H1 (cell line): ENCODE measurements at regions not wholly inside any gene's neighbourhood (a gene's known extent, or its start where the extent isn't known, plus 50 kb on each side); places are given as distances from the start of the nearest gene placed in this dataset.

ENCODE experiments used
- CTCF ChIA-PET: fragments of 300-600 bp; sonication (Branson Sonifier 250); formaldehyde crosslinking; loops from one replicate; lab custom pipeline; 2021; ENCODE audit not compliant: partially characterized antibody; lab: Charles Lee
- POLR2A ChIA-PET: fragments of 300-600 bp; sonication (Branson Sonifier 250); formaldehyde crosslinking; loops from one replicate; lab custom pipeline; 2021; ENCODE audit warnings: inconsistent platforms; ENCODE audit not compliant: partially characterized antibody; lab: Charles Lee
- DNase-seq, 2 experiments: peaks; one replicate each; pipeline versions ENCODE4 v3.0.0 to v3.0.0-alpha.2; 2010 to 2022; ENCODE audit warnings: low spot score in 2 of 2, low read depth in 1 of 2, mixed read lengths in 1 of 2
- FAIRE-seq: peaks from 2 replicates; lab custom pipeline; 2011; peaks lifted over from hg19 to GRCh38; lab: Jason Lieb, UNC
- H2AFZ ChIP-seq: 2 replicates; pipeline ENCODE4 v1.8.1; 2012; ENCODE audit warnings: low read length, inconsistent platforms
- H2AK5ac ChIP-seq: 2 replicates; pipeline ENCODE4 v1.6.1; 2013; ENCODE audit warnings: low read depth, low read length
- H2BK120ac ChIP-seq: replicated peaks from 2 replicates; pipeline ENCODE3; 2013; ENCODE audit warnings: low read depth, low read length, inconsistent platforms
- H2BK12ac ChIP-seq: 2 replicates; pipeline ENCODE4 v1.6.1; 2013; ENCODE audit warnings: low read depth, low read length
- H2BK15ac ChIP-seq: 2 replicates; pipeline ENCODE4 v1.6.1; 2013; ENCODE audit warnings: low read length
- H2BK20ac ChIP-seq: 2 replicates; pipeline ENCODE4 v1.6.1; 2013; ENCODE audit warnings: low read length
- H2BK5ac ChIP-seq: 2 replicates; pipeline ENCODE4 v1.6.1; 2013; ENCODE audit warnings: low read depth, low read length
- H3K14ac ChIP-seq: 2 replicates; pipeline ENCODE4 v1.6.1; 2013; ENCODE audit warnings: inconsistent platforms; ENCODE audit not compliant: insufficient read length
- H3K18ac ChIP-seq: 2 replicates; pipeline ENCODE4 v1.6.1; 2013; ENCODE audit warnings: low read length; ENCODE audit errors: extremely low read depth
- H3K23ac ChIP-seq: 2 replicates; pipeline ENCODE4 v1.6.1; 2013; ENCODE audit warnings: inconsistent platforms; ENCODE audit not compliant: insufficient read length
- H3K23me2 ChIP-seq: 2 replicates; pipeline ENCODE4 v1.6.1; 2013; ENCODE audit warnings: low read depth, low read length
- H3K27ac ChIP-seq: 2 replicates; pipeline ENCODE4 v1.6.1; 2011; ENCODE audit warnings: low read depth, low read length, inconsistent platforms
- H3K27me3 ChIP-seq, 4 experiments: replicated peaks in 1 of 4; 1 replicate in 1 of 4; 2 replicates in 3 of 4; pipeline versions ENCODE4 v1.6.1 to v1.8.1; 2011 to 2013; ENCODE audit warnings: low read length in 3 of 4, mild to moderate bottlenecking in 3 of 4, inconsistent platforms in 2 of 4, mixed read lengths in 2 of 4, moderate library complexity in 1 of 4; ENCODE audit not compliant: control insufficient read depth in 3 of 4, insufficient read depth in 3 of 4; ENCODE audit errors: extremely low read depth in 1 of 4
- H3K36me3 ChIP-seq, 4 experiments: 2 replicates each; pipeline versions ENCODE4 v1.6.1 to v1.8.1; 2011 to 2013; ENCODE audit warnings: mild to moderate bottlenecking in 4 of 4, low read length in 3 of 4, moderate library complexity in 2 of 4, control low read depth in 1 of 4, inconsistent platforms in 1 of 4; ENCODE audit not compliant: insufficient read depth in 4 of 4, control insufficient read depth in 2 of 4
- H3K4ac ChIP-seq: replicated peaks from 2 replicates; pipeline ENCODE3; 2013; ENCODE audit warnings: low read length, low read depth, mixed read lengths, inconsistent platforms; ENCODE audit not compliant: insufficient read length
- H3K4me1 ChIP-seq, 4 experiments: replicated peaks in 1 of 4; 1 replicate in 1 of 4; 2 replicates in 3 of 4; pipeline versions ENCODE4 v1.6.1 to v1.8.1; 2011 to 2013; ENCODE audit warnings: low read length in 3 of 4, inconsistent platforms in 2 of 4, mixed read lengths in 1 of 4; ENCODE audit not compliant: insufficient read depth in 4 of 4, control insufficient read depth in 3 of 4
- H3K4me2 ChIP-seq, 2 experiments: 2 replicates each; pipeline versions ENCODE4 v1.6.1 to v1.8.1; 2011 to 2013; ENCODE audit warnings: low read depth in 2 of 2, low read length in 2 of 2, control low read depth in 1 of 2, inconsistent platforms in 1 of 2, mild to moderate bottlenecking in 1 of 2; ENCODE audit not compliant: insufficient read depth in 1 of 2
- H3K4me3 ChIP-seq, 4 experiments: fragments of 200-600, 300-600 bp in 1 of 4; sonication (generic), shearing (Covaris generic), sonication (Bioruptor Twin) in 1 of 4; 2 replicates each; pipeline versions ENCODE4 v1.5.1 to v1.8.1; 2011 to 2016; ENCODE audit warnings: low read length in 4 of 4, low read depth in 3 of 4, control low read depth in 2 of 4, inconsistent platforms in 2 of 4, mild to moderate bottlenecking in 2 of 4, mixed read lengths in 1 of 4, moderate library complexity in 1 of 4; ENCODE audit not compliant: insufficient read depth in 2 of 4; ENCODE audit errors: extremely low read depth in 1 of 4
- H3K56ac ChIP-seq: replicated peaks from 2 replicates; pipeline ENCODE3; 2013; ENCODE audit warnings: low read depth, mild to moderate bottlenecking, mixed read lengths, low read length, inconsistent platforms; ENCODE audit not compliant: insufficient read length
- H3K79me1 ChIP-seq: 2 replicates; pipeline ENCODE4 v1.6.1; 2013; ENCODE audit warnings: low read depth, low read length, control low read depth
- H3K79me2 ChIP-seq, 2 experiments: 2 replicates each; pipeline versions ENCODE4 v1.6.1 to v1.8.1; 2012 to 2013; ENCODE audit warnings: low read length in 2 of 2, mild to moderate bottlenecking in 2 of 2, inconsistent platforms in 1 of 2; ENCODE audit not compliant: insufficient read depth in 2 of 2, control insufficient read depth in 1 of 2
- H3K9ac ChIP-seq, 4 experiments: replicated peaks in 1 of 4; 1 replicate in 1 of 4; 2 replicates in 3 of 4; pipeline versions ENCODE4 v1.6.1 to v1.8.1; 2011 to 2013; ENCODE audit warnings: low read depth in 3 of 4, low read length in 3 of 4, control low read depth in 2 of 4, mild to moderate bottlenecking in 2 of 4, moderate library complexity in 2 of 4, inconsistent platforms in 1 of 4; ENCODE audit errors: extremely low read depth in 1 of 4
- H3K9me3 ChIP-seq, 2 experiments: 2 replicates each; pipeline versions ENCODE4 v1.6.1 to v1.8.1; 2012 to 2013; ENCODE audit warnings: mild to moderate bottlenecking in 2 of 2, moderate library complexity in 2 of 2, control low read depth in 1 of 2, inconsistent platforms in 1 of 2, low read depth in 1 of 2, low read length in 1 of 2, mixed read lengths in 1 of 2; ENCODE audit not compliant: insufficient read depth in 2 of 2
- H4K20me1 ChIP-seq, 2 experiments: replicated peaks in 1 of 2; 2 replicates each; pipeline versions ENCODE3 to v1.8.1; 2011 to 2013; ENCODE audit warnings: inconsistent platforms in 2 of 2, low read length in 2 of 2, mild to moderate bottlenecking in 1 of 2; ENCODE audit not compliant: insufficient read depth in 2 of 2, control insufficient read depth in 1 of 2
- H4K5ac ChIP-seq: 2 replicates; pipeline ENCODE4 v1.6.1; 2013; ENCODE audit warnings: low read length, low read depth, mixed read lengths, inconsistent platforms; ENCODE audit not compliant: insufficient read length
- H4K8ac ChIP-seq: 2 replicates; pipeline ENCODE4 v1.8.0; 2013; ENCODE audit warnings: mild to moderate bottlenecking, moderate library complexity, low read length, inconsistent platforms; ENCODE audit not compliant: insufficient read depth; ENCODE audit errors: extremely low read depth
- H4K91ac ChIP-seq: replicated peaks from 2 replicates; pipeline ENCODE3; 2013; ENCODE audit warnings: low read length, mixed read lengths, inconsistent platforms; ENCODE audit not compliant: insufficient read length
- BACH1 ChIP-seq: IDR thresholded peaks from 2 replicates; pipeline ENCODE4 v1.6.1; 2012; ENCODE audit warnings: low read length, improper control_type of control experiment
- MAFK ChIP-seq: IDR thresholded peaks from 2 replicates; pipeline ENCODE4 v1.6.1; 2012; ENCODE audit warnings: low read depth, mild to moderate bottlenecking, improper control_type of control experiment, low read length
- SP4 ChIP-seq: IDR thresholded peaks from 2 replicates; pipeline ENCODE4 v1.6.1; 2012; ENCODE audit warnings: low read length, inconsistent platforms

- FAIRE-seq = no peak
- no peaks in the 10 kb centered on the region for H3K4me1 ChIP-seq
- no peak overlapping the region for H2BK120ac ChIP-seq
- no peak overlapping the region for H4K5ac ChIP-seq
- ChIA-PET CTCF (no interaction called here), POLR2A (no interaction called here)
- no peaks in the 10 kb centered on the region for H3K79me1 ChIP-seq
- no peaks in the 10 kb centered on the region for H3K79me2 ChIP-seq
- H3K4me2 ChIP-seq = no peak overlapping the region
- H4K91ac ChIP-seq = no peak overlapping the region
- no peaks in the 10 kb centered on the region for H3K27me3 ChIP-seq
- no peak overlapping the region for H3K4me3 ChIP-seq
- DNase-seq = no peak
- no peak overlapping the region for H3K18ac ChIP-seq
- H3K9me3 ChIP-seq = no peaks in the 10 kb centered on the region
- no peak overlapping the region for H2BK5ac ChIP-seq
- H2BK20ac ChIP-seq = no peak overlapping the region
- H3K23ac ChIP-seq = no peak overlapping the region
- H3K36me3 ChIP-seq = no peaks in the 10 kb centered on the region; a peak in 1 of 8 replicates
- H4K8ac ChIP-seq = no peak overlapping the region
- H2BK15ac ChIP-seq = no peak overlapping the region
- H2BK12ac ChIP-seq = no peak overlapping the region
- H3K9ac ChIP-seq = no peak overlapping the region
- H3K23me2 ChIP-seq = no peaks in the 10 kb centered on the region
- no peak overlapping the region for H3K14ac ChIP-seq
- H2AK5ac ChIP-seq = no peak overlapping the region
- H3K56ac ChIP-seq = no peak overlapping the region
- H3K4ac ChIP-seq = no peak overlapping the region
- H3K27ac ChIP-seq = no peak overlapping the region
- TF ChIP-seq SP4 = no peak
- peak; percentile 67; the same call in 1 of the 2 replicates for TF ChIP-seq BACH1
- peak; percentile 94 for TF ChIP-seq MAFK
- no peak overlapping the region for H2AFZ ChIP-seq
- no peaks in the 10 kb centered on the region for H4K20me1 ChIP-seq
Measured at GRCh38 chr4:131470360-131470759, 1678.7 kb upstream of the PCDH10 start.
